ENCODE measurements at regions not wholly inside any gene's neighbourhood (a gene's known extent, or its start where the extent isn't known, plus 50 kb on each side); places are given as distances from the start of the nearest gene placed in this dataset.
A peak's percentile ranks its signal among the peaks of the same experiment; 100 is the strongest.

DNA sequence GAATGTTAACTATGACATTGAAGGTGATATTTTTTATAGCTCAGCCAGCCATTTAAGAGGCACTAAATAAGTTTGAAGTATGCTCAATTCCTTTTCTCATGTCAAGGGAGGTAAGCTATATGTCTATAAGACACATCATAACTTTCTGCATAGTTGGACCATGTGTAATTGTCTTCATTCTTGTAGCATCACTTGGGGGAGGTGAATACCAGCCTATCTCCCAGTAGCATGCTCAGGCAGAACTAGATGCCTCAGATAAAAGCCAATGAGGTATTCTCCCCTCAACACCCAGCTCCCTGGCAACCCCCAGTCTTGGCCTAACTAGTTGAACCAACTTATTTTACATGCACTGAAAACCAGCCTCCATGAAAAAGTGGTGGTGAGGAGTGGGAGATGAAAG lies 158.3 kb upstream of the JAG1 start:
- no peak overlapping the region for H3K4me3 ChIP-seq (ENCODE audit: low read depth, low read length)
- TF ChIP-seq CTCF (IDR thresholded peaks at IDR 0.05; ENCODE audit: insufficient read depth, low read length, poor library complexity, severe bottlenecking), result no peak
- no peaks in the 10 kb centered on the region for H3K36me3 ChIP-seq (ENCODE audit: control insufficient read depth, insufficient read depth, low read length)
- DNase-seq (ENCODE audit: low read depth), result no peak
- no peaks in the 10 kb centered on the region for H3K27me3 ChIP-seq (ENCODE audit: control insufficient read depth, insufficient read depth, low read length)

GRCh38 chr20:10837901-10838300 lies 164.1 kb upstream of the JAG1 start:
- no peaks in the 10 kb centered on the region for H3K36me3 ChIP-seq (ENCODE audit: control insufficient read depth, insufficient read depth, low read length)
- DNase-seq (ENCODE audit: low read depth), result no peak
- no peaks in the 10 kb centered on the region for H3K27me3 ChIP-seq (ENCODE audit: control insufficient read depth, insufficient read depth, low read length)
- no peak for TF ChIP-seq CTCF (IDR thresholded peaks at IDR 0.05; ENCODE audit: insufficient read depth, low read length, poor library complexity, severe bottlenecking)
- H3K4me3 ChIP-seq (ENCODE audit: low read depth, low read length), result no peak overlapping the region

- H3K36me3 ChIP-seq (ENCODE audit: control insufficient read depth, insufficient read depth, low read length), result no peaks in the 10 kb centered on the region
- H3K27me3 ChIP-seq (ENCODE audit: control insufficient read depth, insufficient read depth, low read length), result no peaks in the 10 kb centered on the region
- no peak overlapping the region for H3K4me3 ChIP-seq (ENCODE audit: low read depth, low read length)
- no peak for DNase-seq (ENCODE audit: low read depth)
- TF ChIP-seq CTCF (IDR thresholded peaks at IDR 0.05; ENCODE audit: insufficient read depth, low read length, poor library complexity, severe bottlenecking), result no peak
Measured at GRCh38 chr20:10842116-10842515, 168.3 kb upstream of the JAG1 start.

DNA sequence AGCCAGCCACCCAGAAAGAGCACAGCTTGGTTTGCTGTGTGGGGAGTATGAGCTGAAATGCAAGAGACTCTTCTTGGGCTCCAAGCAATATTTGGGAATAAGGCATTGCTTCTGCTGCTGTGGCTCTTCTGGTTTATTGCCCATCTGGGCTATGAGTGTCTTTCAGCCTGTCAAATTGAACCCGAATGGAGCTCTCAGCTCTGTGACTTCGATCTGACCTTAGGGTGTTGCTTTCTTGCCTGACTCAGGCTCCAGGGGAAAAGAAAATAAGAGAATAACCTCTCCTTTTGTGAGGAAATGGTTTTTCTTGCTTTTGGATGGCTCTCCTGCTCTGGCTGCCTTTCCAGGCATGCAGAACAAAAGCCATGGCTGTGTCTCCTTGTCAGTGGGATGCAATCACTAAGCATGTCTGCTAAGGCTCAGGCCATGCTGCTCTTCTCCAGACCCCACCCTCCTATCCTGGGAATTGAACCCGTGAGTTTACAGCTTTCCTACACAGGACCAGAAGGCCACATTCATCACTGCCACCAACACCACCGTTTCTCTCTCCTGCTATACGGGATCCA lies 169.4 kb upstream of the JAG1 start:
- no peaks in the 10 kb centered on the region for H3K27me3 ChIP-seq (ENCODE audit: control insufficient read depth, insufficient read depth, low read length)
- H3K36me3 ChIP-seq (ENCODE audit: control insufficient read depth, insufficient read depth, low read length), result no peaks in the 10 kb centered on the region
- no peak for DNase-seq (ENCODE audit: low read depth)
- no peak for TF ChIP-seq CTCF (IDR thresholded peaks at IDR 0.05; ENCODE audit: insufficient read depth, low read length, poor library complexity, severe bottlenecking)
- no peak overlapping the region for H3K4me3 ChIP-seq (ENCODE audit: low read depth, low read length)

GRCh38 chr20:10846766-10847165 lies 173.0 kb upstream of the JAG1 start:
- DNase-seq (ENCODE audit: low read depth), result no peak
- no peaks in the 10 kb centered on the region for H3K27me3 ChIP-seq (ENCODE audit: control insufficient read depth, insufficient read depth, low read length)
- TF ChIP-seq CTCF (IDR thresholded peaks at IDR 0.05; ENCODE audit: insufficient read depth, low read length, poor library complexity, severe bottlenecking), result no peak
- no peaks in the 10 kb centered on the region for H3K36me3 ChIP-seq (ENCODE audit: control insufficient read depth, insufficient read depth, low read length)
- H3K4me3 ChIP-seq (ENCODE audit: low read depth, low read length), result no peak overlapping the region

- DNase-seq (ENCODE audit: low read depth), result peak; percentile 87
- Histone ChIP-seq H3K36me3 (ENCODE audit: control insufficient read depth, insufficient read depth, low read length) (no peaks in the 10 kb centered on the region), H3K27me3 (ENCODE audit: control insufficient read depth, insufficient read depth, low read length) (no peaks in the 10 kb centered on the region), H3K4me3 (ENCODE audit: low read depth, low read length) (no peak overlapping the region)
- no peak for TF ChIP-seq CTCF (IDR thresholded peaks at IDR 0.05; ENCODE audit: insufficient read depth, low read length, poor library complexity, severe bottlenecking)
Measured at GRCh38 chr20:10848810-10849370, 175.1 kb upstream of the JAG1 start.
